UCSD-AML1 (cell line): ENCODE measurements at regions not wholly inside any gene's neighbourhood (a gene's known extent, or its start where the extent isn't known, plus 50 kb on each side); places are given as distances from the start of the nearest gene placed in this dataset.
A peak's percentile ranks its signal among the peaks of the same experiment; 100 is the strongest.

ENCODE experiments used
- DNase-seq: peaks from one replicate; lab custom pipeline; 2025; ENCODE audit not compliant: unreplicated experiment; lab: John Stamatoyannopoulos, UW

GRCh38 chr2:207403141-207403540, 126.6 kb upstream of the CREB1 start:
- no peak for DNase-seq

DNA sequence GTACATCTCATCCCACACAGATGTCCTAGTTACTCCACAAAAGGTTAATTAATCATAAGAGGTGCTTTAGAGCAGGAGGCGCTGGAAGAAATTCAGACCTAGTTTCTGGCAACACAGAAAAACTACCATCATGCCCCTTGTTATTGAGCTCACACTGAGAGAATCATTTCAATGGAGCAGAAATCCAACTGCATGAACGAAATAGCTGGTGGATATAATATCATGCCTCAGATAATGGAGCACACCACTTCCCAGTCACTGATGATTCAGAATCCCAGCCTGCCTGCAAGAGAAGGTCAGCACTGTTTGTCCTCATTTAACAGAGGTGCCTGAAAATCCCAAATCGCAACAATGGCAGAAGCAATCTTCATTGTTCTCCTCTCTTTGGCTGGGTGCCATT, 125.8 kb upstream of the CREB1 start:
- no peak for DNase-seq

DNA sequence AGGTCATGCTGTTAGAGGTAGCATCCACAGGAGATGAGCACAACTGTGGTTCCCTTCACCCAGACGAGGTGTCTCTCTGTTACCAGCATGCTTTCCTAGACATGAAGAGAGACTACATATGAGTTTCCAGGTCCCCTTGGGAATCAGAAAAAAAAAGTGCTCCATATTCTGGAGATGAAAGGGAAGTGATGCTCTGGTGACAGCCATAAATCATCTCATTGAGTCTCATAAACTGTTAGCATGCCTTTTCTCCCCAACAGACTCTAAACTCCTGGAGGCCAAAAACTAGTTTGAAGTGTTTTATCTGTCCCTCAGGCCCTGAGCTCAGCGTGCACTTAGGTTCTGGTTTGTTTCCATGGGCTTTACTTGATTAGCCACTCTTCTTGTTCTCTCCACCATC, 124.6 kb upstream of the CREB1 start:
- no peak for DNase-seq

DNA sequence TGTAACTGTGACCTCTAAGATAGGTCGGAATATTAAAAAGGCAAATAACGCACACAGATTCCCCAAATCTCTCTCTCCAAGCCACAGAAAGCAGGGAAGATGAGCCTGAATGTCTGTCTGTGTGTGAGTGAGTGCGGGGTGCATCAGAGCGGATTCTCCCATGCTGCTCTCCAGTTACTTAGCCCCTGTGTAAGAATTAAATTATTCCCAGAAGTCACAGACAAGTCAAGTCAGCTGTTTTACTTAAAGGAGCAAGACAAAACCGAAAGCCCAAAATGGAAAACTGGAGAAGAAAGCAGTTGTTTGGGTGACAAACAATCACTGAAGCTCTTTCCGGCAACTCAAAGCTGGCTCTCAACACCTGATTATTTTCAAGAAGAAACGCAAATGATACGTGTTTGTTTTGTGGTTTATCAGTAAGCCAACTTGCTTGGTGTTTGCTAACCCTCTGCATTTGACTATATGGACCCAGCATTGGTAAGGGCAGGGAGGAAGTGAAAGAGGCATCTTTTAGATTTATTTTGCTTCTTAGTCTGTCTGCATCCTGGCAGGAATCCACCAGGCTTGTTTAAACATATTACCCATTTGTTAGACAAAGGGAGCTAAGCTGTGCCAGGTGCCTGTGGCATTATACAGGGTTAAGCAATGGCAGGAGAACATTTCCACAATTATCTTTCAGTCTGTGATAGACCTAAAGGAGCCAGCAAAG, 121.5 kb upstream of the CREB1 start:
- DNase-seq, result no peak

DNA sequence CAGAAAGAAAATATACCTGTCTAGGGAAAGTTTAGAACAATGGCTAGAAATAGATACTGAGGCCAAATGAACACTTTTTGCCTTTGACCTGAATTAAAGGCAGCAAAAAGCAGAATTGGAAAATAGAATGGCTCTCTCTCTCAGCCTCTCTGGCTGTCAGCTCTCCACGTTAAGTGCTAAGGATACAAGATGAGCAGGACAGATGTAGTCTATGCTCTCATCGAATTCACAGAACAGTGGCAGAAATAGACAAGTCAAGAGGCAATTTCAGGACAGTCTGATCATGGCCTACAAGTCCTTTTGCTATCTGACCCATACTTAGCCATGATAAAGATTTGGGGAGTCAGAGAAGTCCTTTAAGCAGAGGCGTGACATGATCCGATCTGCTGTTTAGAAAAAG, 120.2 kb upstream of the CREB1 start:
- DNase-seq, result no peak

- no peak for DNase-seq
These were observed 116.9 kb upstream of the CREB1 start for GRCh38 chr2:207412787-207413310.

DNA sequence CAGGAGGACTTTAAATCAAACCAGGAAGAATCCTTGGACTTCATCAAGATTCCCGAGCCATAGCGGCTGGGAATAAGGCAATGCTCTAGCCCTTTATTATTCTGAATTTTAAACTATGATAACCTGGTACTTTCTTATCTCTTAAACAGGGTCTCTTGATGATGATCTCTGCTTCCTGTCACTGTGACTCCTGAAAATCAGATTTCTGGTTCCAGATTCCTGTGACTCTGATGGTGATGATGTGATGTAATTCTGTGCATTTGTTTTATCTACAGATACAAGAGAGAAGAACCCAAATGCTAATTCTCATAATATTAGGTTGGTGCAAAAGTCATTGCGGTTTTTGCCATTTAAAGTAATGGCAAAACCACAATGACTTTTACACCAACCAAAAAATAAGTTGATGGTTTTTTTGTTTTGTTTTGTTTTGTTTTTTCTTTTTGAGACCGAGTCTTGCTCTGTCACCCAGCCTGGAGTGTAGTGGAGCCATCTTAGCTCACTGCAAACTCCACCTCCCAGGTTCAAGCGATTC, 116.3 kb upstream of the CREB1 start:
- DNase-seq, result no peak

GRCh38 chr2:207416111-207416510, 113.7 kb upstream of the CREB1 start:
- DNase-seq, result no peak

DNA sequence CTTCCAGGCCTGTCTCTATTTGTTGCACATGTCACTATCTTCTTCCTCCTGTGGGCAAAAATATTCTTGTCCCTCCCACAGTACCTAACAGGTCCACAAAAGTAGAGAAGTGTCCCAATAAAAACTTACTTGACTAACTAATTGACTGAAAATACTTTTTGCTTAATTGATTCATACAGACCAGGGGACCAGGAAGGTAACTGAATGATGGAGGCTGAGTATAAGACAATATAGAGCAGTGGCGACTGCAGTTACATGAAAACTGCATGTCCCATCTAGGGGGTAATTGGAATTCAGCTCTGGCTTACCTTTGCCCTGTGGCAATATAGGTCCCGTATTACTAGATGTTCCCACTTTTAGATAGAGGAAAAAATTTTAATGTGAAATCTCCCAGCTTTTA, 112.9 kb upstream of the CREB1 start:
- DNase-seq, result no peak

GRCh38 chr2:207417301-207417718, 112.5 kb upstream of the CREB1 start:
- no peak for DNase-seq

GRCh38 chr2:207418419-207418818, 111.3 kb upstream of the CREB1 start:
- no peak for DNase-seq

- no peak for DNase-seq
These were observed 110.4 kb upstream of the CREB1 start for GRCh38 chr2:207419331-207419730.

DNA sequence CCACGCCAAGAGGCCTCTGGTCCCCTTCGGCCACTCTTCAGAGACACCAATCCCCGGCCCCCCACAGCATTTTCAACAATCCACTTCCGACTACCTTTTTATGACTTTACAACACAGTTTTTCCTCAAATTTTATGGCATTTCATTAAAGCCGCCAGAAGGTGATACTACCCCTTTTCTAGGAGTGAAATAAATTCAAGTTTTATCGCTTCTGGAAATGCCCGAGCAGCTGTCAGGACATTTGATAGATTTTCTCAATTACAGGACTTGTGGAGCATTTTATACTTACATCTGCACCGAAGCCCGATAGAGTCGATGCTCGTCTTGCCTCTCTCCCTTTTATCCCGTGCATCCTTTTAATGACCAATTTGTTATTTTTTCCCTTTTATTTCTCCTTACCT, 108.1 kb upstream of the CREB1 start:
- DNase-seq, result no peak

DNA sequence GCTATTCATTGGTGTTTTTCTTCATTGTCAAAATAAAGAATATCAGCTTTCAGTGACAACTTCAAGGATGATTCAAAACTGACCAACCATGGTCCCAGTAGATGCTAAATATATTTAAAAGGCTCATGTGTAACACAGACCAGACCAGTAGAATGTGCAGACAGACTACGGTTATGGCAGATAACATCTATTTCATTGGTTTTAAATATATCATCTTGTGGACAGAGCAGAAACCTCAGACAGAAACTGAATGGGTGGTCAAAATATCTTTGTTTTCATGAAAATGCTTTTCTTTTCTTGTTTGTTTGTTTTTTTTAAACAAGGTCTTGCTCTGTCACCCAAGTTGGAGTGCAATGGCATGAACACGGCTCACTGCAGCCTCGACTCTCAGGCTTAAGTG, 107.4 kb upstream of the CREB1 start:
- DNase-seq, result no peak

DNA sequence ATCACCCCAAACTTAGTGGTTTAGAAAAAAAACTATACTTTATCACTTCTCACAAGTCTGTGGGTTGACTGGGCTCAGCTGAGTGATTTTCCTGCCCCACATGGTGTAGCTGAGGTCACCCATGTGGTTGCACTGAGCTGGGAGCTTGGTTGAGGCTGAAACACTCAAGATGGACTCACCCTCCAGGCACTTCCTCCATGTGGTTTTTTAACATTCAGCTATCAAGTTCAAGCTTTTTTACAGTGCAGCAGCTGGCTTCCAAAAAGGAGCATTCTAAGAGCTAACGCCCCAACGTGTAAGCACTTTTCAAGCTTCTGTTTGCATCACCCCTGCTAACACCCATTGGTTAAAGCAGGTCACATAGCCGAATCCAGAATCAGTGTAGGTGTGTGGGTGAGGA, 105.9 kb upstream of the CREB1 start:
- DNase-seq, result peak; percentile 52

GRCh38 chr2:207427986-207428385, 101.8 kb upstream of the CREB1 start:
- no peak for DNase-seq

DNA sequence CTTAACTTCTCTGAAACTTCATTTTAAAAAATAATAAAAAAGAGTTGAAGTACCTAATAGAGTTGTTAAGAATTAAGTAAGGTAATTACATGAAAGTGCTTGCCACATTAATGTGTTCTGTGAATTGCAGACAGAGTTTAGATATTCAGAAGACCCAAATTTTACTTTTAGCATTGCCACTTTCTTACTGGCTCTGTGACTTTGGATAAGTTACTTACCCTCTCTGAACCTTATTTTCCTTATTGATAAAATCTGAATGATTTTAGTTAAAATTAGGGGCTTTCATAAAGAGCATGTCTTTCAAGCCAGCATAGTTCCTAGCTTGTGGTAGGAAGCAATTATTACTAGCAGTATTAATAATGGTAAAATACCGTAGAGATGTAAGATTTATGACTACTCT, 101.2 kb upstream of the CREB1 start:
- DNase-seq, result no peak

DNA sequence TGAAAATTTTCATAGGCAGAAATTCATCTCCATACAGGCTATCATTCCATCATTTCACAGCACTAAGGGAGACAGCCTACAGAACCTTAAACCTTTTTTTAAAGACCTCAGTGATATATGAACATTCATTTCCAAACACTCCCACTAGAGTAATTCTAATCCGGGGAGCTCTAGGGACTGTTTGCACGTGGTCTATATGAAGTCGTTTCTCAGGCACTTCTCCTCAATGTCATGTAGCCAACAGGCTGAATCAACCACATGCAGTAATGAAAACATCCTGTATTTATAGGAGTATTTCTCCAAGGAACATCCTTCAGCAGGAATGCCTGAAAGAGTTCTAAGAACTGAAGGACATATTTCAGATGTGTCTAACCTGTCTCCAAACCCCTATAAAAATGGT, 97.3 kb upstream of the CREB1 start:
- no peak for DNase-seq

GRCh38 chr2:207434306-207434705, 95.5 kb upstream of the CREB1 start:
- no peak for DNase-seq

DNA sequence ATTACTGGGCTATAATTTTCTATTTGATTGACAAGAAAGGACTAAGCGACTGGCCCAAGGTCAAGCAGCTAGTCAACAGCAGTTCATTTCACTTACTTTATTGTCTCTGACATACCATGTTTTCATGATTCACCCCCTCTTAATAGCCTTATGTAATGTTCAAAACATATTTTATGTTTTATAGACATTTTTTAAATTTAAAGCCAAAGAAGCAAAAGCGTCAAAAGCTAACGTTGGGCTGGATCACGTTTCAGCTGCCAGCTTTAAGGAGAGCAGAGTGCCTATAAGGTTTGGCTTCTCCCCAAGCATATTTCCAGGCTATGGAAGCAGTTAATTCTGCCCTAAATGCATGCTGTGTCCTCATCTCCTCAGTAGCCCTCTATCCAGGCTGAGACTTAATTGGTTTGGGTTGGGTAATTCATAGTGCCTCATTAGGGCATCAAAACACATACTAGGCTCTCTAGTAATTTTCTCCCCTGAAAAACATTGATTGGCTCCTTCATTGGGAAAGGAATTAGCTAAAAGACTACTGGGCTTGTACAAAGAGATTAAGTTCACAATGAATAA, 94.8 kb upstream of the CREB1 start:
- no peak for DNase-seq

DNA sequence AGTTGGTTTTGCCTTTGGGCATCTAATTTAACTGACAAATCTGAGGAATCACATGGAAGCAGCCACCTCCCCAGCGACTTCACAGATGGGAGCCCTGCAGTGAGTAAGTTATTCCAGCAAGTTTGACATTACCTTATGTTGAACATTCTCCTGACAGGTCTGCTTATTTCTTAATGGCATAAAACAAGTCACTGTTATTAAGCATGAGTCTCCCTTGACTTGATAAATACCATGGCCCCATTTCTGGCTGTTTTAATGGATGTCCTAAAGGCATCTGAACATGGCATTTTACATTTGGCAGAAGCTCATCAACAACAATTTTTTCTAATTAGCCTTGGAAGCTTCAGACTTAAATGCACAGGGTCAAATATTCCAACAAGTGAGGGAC, 92.6 kb upstream of the CREB1 start:
- no peak for DNase-seq

GRCh38 chr2:207437524-207438143, 92.1 kb upstream of the CREB1 start:
- DNase-seq, result no peak
